Right ventricle myocardium superior (tissue), 1 donor: ENCODE measurements at regions not wholly inside any gene's neighbourhood (a gene's known extent, or its start where the extent isn't known, plus 50 kb on each side); places are given as distances from the start of the nearest gene placed in this dataset.

Experiments used
- ATAC-seq: fragments of 200-7000 bp; cut with Tn5 transposase; one replicate; pipeline ENCODE4 v1.9.1; 2020; ENCODE audit warnings: mild to moderate bottlenecking; ENCODE audit not compliant: poor library complexity
- DNase-seq: peaks from one replicate; pipeline ENCODE4 v3.0.0-alpha.2; 2020
- intact Hi-C: fragments of 100-400 bp; cut with DNase I; formaldehyde crosslinking; loops from one replicate; pipeline ENCODE4 v1.11.2; 2022
- donor health status: DM: no; HTN: yes; CAD: no; lungs with severe emphysema.

GRCh38 chr10:88205842-88206446, 342.5 kb downstream of the PTEN start:
- ATAC-seq (no peak), DNase-seq (no peak)
- intact Hi-C loops: no loop called here

- intact Hi-C loops: no loop called here
- ATAC-seq: no peak
- no peak for DNase-seq
Observed at GRCh38 chr10:88207121-88207546, 343.7 kb downstream of the PTEN start.

- ATAC-seq (no peak), DNase-seq (no peak)
- intact Hi-C loops: no loop called here
Observed at GRCh38 chr10:88209231-88209630, 345.8 kb downstream of the PTEN start.

- DNase-seq (no peak), ATAC-seq (no peak)
- intact Hi-C loops: no loop called here
Observed at GRCh38 chr10:88209837-88210561, 346.6 kb downstream of the PTEN start.

GRCh38 chr10:88211230-88211629, 347.8 kb downstream of the PTEN start:
- intact Hi-C loops: no loop called here
- DNase-seq (no peak), ATAC-seq (no peak)

- intact Hi-C loops: no loop called here
- no peak for ATAC-seq
Observed at GRCh38 chr10:88212069-88212468, 348.6 kb downstream of the PTEN start.

GRCh38 chr10:88213065-88213605, 349.7 kb downstream of the PTEN start:
- intact Hi-C loops: no loop called here
- no peak for DNase-seq
- no peak for ATAC-seq

More at GRCh38 chr10:88212069-88212468, 348.6 kb downstream of the PTEN start:
- DNase-seq: no peak

- no peak for DNase-seq
- intact Hi-C loops: no loop called here
- ATAC-seq: no peak
Observed at GRCh38 chr10:88216976-88217375, 353.6 kb downstream of the PTEN start.

GRCh38 chr10:88218362-88218761, 354.9 kb downstream of the PTEN start:
- no peak for DNase-seq
- ATAC-seq: peak; percentile 36
- intact Hi-C loops: no loop called here

GRCh38 chr10:88219753-88220152, 356.3 kb downstream of the PTEN start:
- ATAC-seq: no peak
- no peak for DNase-seq
- intact Hi-C loops: no loop called here

GRCh38 chr10:88221010-88221973, 357.9 kb downstream of the PTEN start:
- intact Hi-C loops: no loop called here
- no peak for DNase-seq
- no peak for ATAC-seq

GRCh38 chr10:88222881-88223280, 359.5 kb downstream of the PTEN start:
- DNase-seq (no peak), ATAC-seq (no peak)
- intact Hi-C loops: no loop called here
